ENCODE measurements at regions not wholly inside any gene's neighbourhood (a gene's known extent, or its start where the extent isn't known, plus 50 kb on each side); places are given as distances from the start of the nearest gene placed in this dataset.

DNA sequence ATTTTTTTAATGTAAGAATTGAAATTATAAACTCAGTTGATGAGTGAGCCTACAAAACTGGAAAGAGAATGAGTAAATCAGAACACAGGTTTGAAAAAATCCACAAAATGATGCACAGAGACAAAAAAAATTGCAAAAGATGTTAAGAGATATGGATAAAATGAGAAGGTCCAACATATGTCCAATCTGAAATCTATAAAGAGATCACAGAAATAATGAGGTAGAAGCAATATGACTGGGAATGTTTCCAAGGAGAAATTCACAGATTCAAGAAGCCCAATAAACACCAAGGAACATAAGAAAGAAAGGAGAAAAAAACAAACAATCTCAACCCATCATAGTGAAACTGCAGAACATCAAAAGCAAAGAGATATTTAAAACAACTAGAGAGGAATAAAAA, 288.4 kb upstream of the SLC30A5 start:
- TF ChIP-seq CTCF (IDR thresholded peaks at IDR 0.05), result no peak
- no peak for TF ChIP-seq POLR2A (IDR thresholded peaks at IDR 0.05)

Data from lower leg skin (tissue), 3 donors.